Peyer's patch (tissue), 4 donors: ENCODE measurements at regions not wholly inside any gene's neighbourhood (a gene's known extent, or its start where the extent isn't known, plus 50 kb on each side); places are given as distances from the start of the nearest gene placed in this dataset.

Source experiments
- DNase-seq, 3 donors: peaks; one replicate each; pipeline ENCODE4 v3.0.0-alpha.2; 2017 to 2019
- H3K27ac ChIP-seq, 4 donors: fragments of 200-600 bp; sonication (generic); one replicate each; pipeline ENCODE4 v1.5.1; 2016 to 2019
- H3K27me3 ChIP-seq, 2 donors: fragments of 200-600 bp; sonication (generic); one replicate each; pipeline ENCODE4 v1.5.1; 2019
- H3K36me3 ChIP-seq, 3 donors: fragments of 200-600 bp; sonication (generic); one replicate each; pipeline ENCODE4 v1.5.1; 2016 to 2019
- H3K4me1 ChIP-seq, 4 donors: fragments of 200-600 bp; sonication (generic); one replicate each; pipeline ENCODE4 v1.5.1; 2016 to 2019
- H3K4me3 ChIP-seq, 4 donors: fragments of 200-600 bp; sonication (generic); 1 replicate in 3 of 4; 2 replicates in 1 of 4; pipeline ENCODE4 v1.5.1; 2016 to 2019; ENCODE audit warnings: mild to moderate bottlenecking in 1 of 4
- H3K9me3 ChIP-seq, 4 donors: fragments of 200-600 bp; sonication (generic); one replicate each; pipeline ENCODE4 v1.5.1; 2016 to 2019; ENCODE audit warnings: mild to moderate bottlenecking in 1 of 4
- POLR2A ChIP-seq, 2 donors: fragments of 450-650 bp; IDR thresholded peaks; one replicate each; pipeline ENCODE4 v1.5.1; 2017; ENCODE audit warnings: antibody characterized with exemption in 2 of 2, mild to moderate bottlenecking in 2 of 2, moderate library complexity in 2 of 2
- TF ChIP-seq, protein P1 (sequence below), 6 experiments: fragments of 450-650 bp in 4 of 6; fragments of 200-600 bp in 2 of 6; sonication (generic) in 1 of 6; IDR thresholded peaks; one replicate each; pipeline ENCODE4 v1.5.1; 2017 to 2019; ENCODE audit warnings: antibody characterized with exemption in 6 of 6, mild to moderate bottlenecking in 3 of 6, moderate library complexity in 1 of 6

DNA sequence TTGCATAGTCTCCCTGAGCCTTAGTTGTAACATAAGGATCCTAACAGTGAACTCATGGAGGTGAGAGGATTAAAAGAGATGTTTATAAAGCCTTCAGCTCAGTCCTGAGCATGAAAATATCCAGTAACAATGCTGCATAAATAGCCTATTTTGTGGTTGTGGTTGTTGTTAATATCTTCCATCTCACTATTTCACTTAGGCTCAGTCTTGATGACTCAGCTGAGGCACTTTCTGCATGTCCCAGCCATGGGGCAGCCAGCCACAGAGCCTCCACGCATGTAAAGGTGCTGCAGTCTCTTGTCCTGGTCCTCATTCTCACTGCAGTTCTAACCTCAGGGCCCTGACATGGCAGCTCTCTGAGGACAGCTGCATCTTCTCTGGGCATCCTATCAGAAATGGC lies 218.8 kb upstream of the PKDCC start:
- no peak for DNase-seq
- Histone ChIP-seq H3K27me3 (no peaks in the 10 kb centered on the region), H3K4me1 (no peaks in the 10 kb centered on the region), H3K36me3 (no peaks in the 10 kb centered on the region), H3K4me3 (no peak overlapping the region), H3K9me3 (no peaks in the 10 kb centered on the region), H3K27ac (no peak overlapping the region)
- TF ChIP-seq, protein P1, sequence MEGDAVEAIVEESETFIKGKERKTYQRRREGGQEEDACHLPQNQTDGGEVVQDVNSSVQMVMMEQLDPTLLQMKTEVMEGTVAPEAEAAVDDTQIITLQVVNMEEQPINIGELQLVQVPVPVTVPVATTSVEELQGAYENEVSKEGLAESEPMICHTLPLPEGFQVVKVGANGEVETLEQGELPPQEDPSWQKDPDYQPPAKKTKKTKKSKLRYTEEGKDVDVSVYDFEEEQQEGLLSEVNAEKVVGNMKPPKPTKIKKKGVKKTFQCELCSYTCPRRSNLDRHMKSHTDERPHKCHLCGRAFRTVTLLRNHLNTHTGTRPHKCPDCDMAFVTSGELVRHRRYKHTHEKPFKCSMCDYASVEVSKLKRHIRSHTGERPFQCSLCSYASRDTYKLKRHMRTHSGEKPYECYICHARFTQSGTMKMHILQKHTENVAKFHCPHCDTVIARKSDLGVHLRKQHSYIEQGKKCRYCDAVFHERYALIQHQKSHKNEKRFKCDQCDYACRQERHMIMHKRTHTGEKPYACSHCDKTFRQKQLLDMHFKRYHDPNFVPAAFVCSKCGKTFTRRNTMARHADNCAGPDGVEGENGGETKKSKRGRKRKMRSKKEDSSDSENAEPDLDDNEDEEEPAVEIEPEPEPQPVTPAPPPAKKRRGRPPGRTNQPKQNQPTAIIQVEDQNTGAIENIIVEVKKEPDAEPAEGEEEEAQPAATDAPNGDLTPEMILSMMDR (IDR thresholded peaks at IDR 0.05), result no peak
- TF ChIP-seq POLR2A (IDR thresholded peaks at IDR 0.05), result no peak

DNA sequence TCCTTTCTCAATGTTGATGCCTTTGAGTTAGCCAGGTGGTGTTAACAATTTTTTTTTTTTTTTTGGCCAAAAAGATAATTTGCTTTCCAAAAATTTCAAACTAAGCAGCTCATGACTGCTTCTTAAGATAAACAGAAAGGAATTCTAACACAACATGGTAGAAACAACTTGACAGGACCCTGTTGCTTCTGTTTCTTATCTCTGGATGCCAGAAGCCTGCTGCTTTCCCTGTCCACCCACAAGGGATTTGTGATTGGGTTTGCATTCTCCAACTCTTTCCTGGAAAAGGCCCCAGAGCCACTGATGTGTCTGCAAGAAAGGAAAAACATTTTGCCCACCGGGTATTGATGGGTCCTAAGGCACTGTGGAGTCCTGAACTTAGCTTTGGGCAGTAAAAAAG lies 217.2 kb upstream of the PKDCC start:
- no peak overlapping the region for H3K27ac ChIP-seq
- DNase-seq, result no peak
- H3K9me3 ChIP-seq, result no peaks in the 10 kb centered on the region
- no peaks in the 10 kb centered on the region for H3K27me3 ChIP-seq
- no peak for TF ChIP-seq POLR2A (IDR thresholded peaks at IDR 0.05)
- TF ChIP-seq, protein P1 (IDR thresholded peaks at IDR 0.05), result no peak
- H3K4me3 ChIP-seq, result no peak overlapping the region
- no peaks in the 10 kb centered on the region for H3K4me1 ChIP-seq
- H3K36me3 ChIP-seq, result no peaks in the 10 kb centered on the region

GRCh38 chr2:41832218-41832617 lies 215.6 kb upstream of the PKDCC start:
- Histone ChIP-seq H3K4me3 (no peak overlapping the region), H3K9me3 (no peaks in the 10 kb centered on the region), H3K4me1 (no peaks in the 10 kb centered on the region), H3K27ac (no peak overlapping the region), H3K36me3 (no peaks in the 10 kb centered on the region), H3K27me3 (no peaks in the 10 kb centered on the region)
- no peak for TF ChIP-seq POLR2A (IDR thresholded peaks at IDR 0.05)
- DNase-seq, result no peak

- H3K9me3 ChIP-seq, result no peaks in the 10 kb centered on the region
- peaks cover 0 to 3% (median 0%) of the 10 kb centered on the region in 4 donors for H3K4me1 ChIP-seq
- no peaks in the 10 kb centered on the region for H3K36me3 ChIP-seq
- TF ChIP-seq, protein P1 (IDR thresholded peaks at IDR 0.05), result no peak
- TF ChIP-seq POLR2A (IDR thresholded peaks at IDR 0.05), result no peak
- no peaks in the 10 kb centered on the region for H3K27me3 ChIP-seq
- DNase-seq, result no peak
- H3K27ac ChIP-seq, result no peak overlapping the region
- H3K4me3 ChIP-seq, result no peak overlapping the region
Observed at GRCh38 chr2:41835401-41835800, 212.4 kb upstream of the PKDCC start.

DNA sequence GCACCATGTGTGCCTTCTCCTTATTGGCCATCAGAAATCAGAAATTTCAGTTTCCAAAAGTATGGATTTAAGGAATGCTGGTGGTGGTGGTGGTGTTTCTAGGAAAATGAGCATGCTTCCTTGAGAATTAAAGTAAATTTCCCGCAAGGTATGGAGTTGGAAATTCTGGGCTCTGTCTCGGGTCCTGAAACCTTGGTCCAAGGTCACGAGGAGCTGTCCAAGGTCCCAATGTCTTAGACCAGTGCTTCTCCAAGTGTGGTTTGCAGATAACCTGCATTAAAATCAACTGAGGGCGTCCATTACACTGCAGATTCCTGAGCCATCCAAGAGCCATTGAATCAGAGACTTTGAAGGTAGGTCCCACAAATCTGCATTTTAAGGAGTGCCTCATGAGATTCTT lies 210.9 kb upstream of the PKDCC start:
- Histone ChIP-seq H3K27me3 (no peaks in the 10 kb centered on the region), H3K9me3 (no peaks in the 10 kb centered on the region), H3K4me3 (no peak overlapping the region), H3K27ac (no peak overlapping the region), H3K4me1 (peaks cover 0 to 10% (median 2%) of the 10 kb centered on the region in 4 donors), H3K36me3 (no peaks in the 10 kb centered on the region)
- DNase-seq, result no peak
- TF ChIP-seq, protein P1 (IDR thresholded peaks at IDR 0.05), result no peak

GRCh38 chr2:41837610-41838009 lies 210.2 kb upstream of the PKDCC start:
- H3K4me3 ChIP-seq, result no peak overlapping the region
- no peak for DNase-seq
- H3K9me3 ChIP-seq, result no peaks in the 10 kb centered on the region
- no peak for TF ChIP-seq POLR2A (IDR thresholded peaks at IDR 0.05)
- TF ChIP-seq, protein P1 (IDR thresholded peaks at IDR 0.05), result no peak
- peaks cover 0 to 12% (median 2%) of the 10 kb centered on the region in 4 donors for H3K4me1 ChIP-seq
- no peaks in the 10 kb centered on the region for H3K27me3 ChIP-seq
- no peak overlapping the region for H3K27ac ChIP-seq
- H3K36me3 ChIP-seq, result no peaks in the 10 kb centered on the region
